GOT3 (cell line): ENCODE measurements at regions not wholly inside any gene's neighbourhood (a gene's known extent, or its start where the extent isn't known, plus 50 kb on each side); places are given as distances from the start of the nearest gene placed in this dataset.
A peak's percentile ranks its signal among the peaks of the same experiment; 100 is the strongest.

Experiments
- DNase-seq: peaks from one replicate; lab custom pipeline; 2025; ENCODE audit warnings: mixed read lengths; lab: John Stamatoyannopoulos, UW

- no peak for DNase-seq
Observed at GRCh38 chr5:32989815-32990214, 278.7 kb downstream of the NPR3 start.

GRCh38 chr5:32990593-32991420, 279.7 kb downstream of the NPR3 start:
- DNase-seq, result no peak

- DNase-seq, result no peak
Observed at GRCh38 chr5:32991421-32991815, 280.3 kb downstream of the NPR3 start.

- DNase-seq, result no peak
Observed at GRCh38 chr5:32996336-32996735, 285.2 kb downstream of the NPR3 start.

GRCh38 chr5:33008751-33009418, 297.8 kb downstream of the NPR3 start:
- DNase-seq, result no peak

- DNase-seq, result no peak
Observed at GRCh38 chr5:33010846-33011245, 299.7 kb downstream of the NPR3 start.

- no peak for DNase-seq
Observed at GRCh38 chr5:33011801-33012200, 300.7 kb downstream of the NPR3 start.

GRCh38 chr5:33023649-33024048, 312.5 kb downstream of the NPR3 start:
- DNase-seq, result no peak

- no peak for DNase-seq
Observed at GRCh38 chr5:33032271-33033070, 321.4 kb downstream of the NPR3 start.

- DNase-seq, result no peak
Observed at GRCh38 chr5:33033516-33033915, 322.4 kb downstream of the NPR3 start.

- DNase-seq, result no peak
Observed at GRCh38 chr5:33034777-33035176, 323.7 kb downstream of the NPR3 start.

- no peak for DNase-seq
Observed at GRCh38 chr5:33035851-33036527, 324.9 kb downstream of the NPR3 start.

- DNase-seq, result no peak
Observed at GRCh38 chr5:33037076-33037475, 326.0 kb downstream of the NPR3 start.

GRCh38 chr5:33041586-33041985, 330.5 kb downstream of the NPR3 start:
- no peak for DNase-seq

GRCh38 chr5:33043343-33043997, 332.3 kb downstream of the NPR3 start:
- DNase-seq, result no peak

- no peak for DNase-seq
Observed at GRCh38 chr5:33046091-33046490, 335.0 kb downstream of the NPR3 start.

- DNase-seq, result no peak
Observed at GRCh38 chr5:33048315-33048714, 337.2 kb downstream of the NPR3 start.

GRCh38 chr5:33049298-33049697, 338.2 kb downstream of the NPR3 start:
- no peak for DNase-seq

GRCh38 chr5:33049842-33050241, 338.7 kb downstream of the NPR3 start:
- DNase-seq, result peak; percentile 5

- DNase-seq, result no peak
Observed at GRCh38 chr5:33059081-33059480, 348.0 kb downstream of the NPR3 start.

GRCh38 chr5:33065131-33065530, 354.0 kb downstream of the NPR3 start:
- no peak for DNase-seq

- DNase-seq, result no peak
Observed at GRCh38 chr5:33067291-33067690, 356.2 kb downstream of the NPR3 start.
